RWPE2 (cell line): ENCODE measurements at regions not wholly inside any gene's neighbourhood (a gene's known extent, or its start where the extent isn't known, plus 50 kb on each side); places are given as distances from the start of the nearest gene placed in this dataset.

Experiments used
- ATAC-seq: fragments of 200-7000 bp; cut with Tn5 transposase; 3 replicates; pipeline ENCODE4 v1.9.1; 2021; ENCODE audit warnings: low read depth
- DNase-seq: peaks from one replicate; pipeline ENCODE4 v3.0.0-alpha.2; 2020; ENCODE audit warnings: low spot score
- H3K27ac ChIP-seq: fragments of 450-650 bp; 2 replicates; pipeline ENCODE4 v1.5.1; 2017; ENCODE audit warnings: mild to moderate bottlenecking; ENCODE audit not compliant: poor library complexity, severe bottlenecking
- H3K27me3 ChIP-seq: fragments of 250-450 bp; sonication (Bioruptor Pico); 2 replicates; pipeline ENCODE4 v1.5.1; 2021; ENCODE audit warnings: mild to moderate bottlenecking, moderate library complexity; ENCODE audit not compliant: insufficient read depth, poor library complexity, severe bottlenecking
- H3K36me3 ChIP-seq: fragments of 250-450 bp; sonication (Bioruptor Pico); 2 replicates; pipeline ENCODE4 v1.5.1; 2020; ENCODE audit warnings: low read depth, mild to moderate bottlenecking, moderate library complexity
- H3K4me1 ChIP-seq: fragments of 250-450 bp; sonication (Bioruptor Pico); 2 replicates; pipeline ENCODE4 v1.5.1; 2021; ENCODE audit warnings: mild to moderate bottlenecking, moderate library complexity; ENCODE audit not compliant: insufficient read depth, poor library complexity, severe bottlenecking
- H3K4me3 ChIP-seq: fragments of 250-450 bp; sonication (Bioruptor Pico); 2 replicates; pipeline ENCODE4 v1.5.1; 2021; ENCODE audit warnings: mild to moderate bottlenecking, moderate library complexity; ENCODE audit not compliant: severe bottlenecking
- H3K9me3 ChIP-seq: fragments of 250-450 bp; sonication (Bioruptor Pico); 2 replicates; pipeline ENCODE4 v1.5.1; 2021; ENCODE audit warnings: mild to moderate bottlenecking, moderate library complexity; ENCODE audit not compliant: severe bottlenecking
- TF ChIP-seq, protein P1 (sequence below): fragments of 450-650 bp; IDR thresholded peaks from one replicate; pipeline ENCODE4 v1.5.1; 2017; ENCODE audit warnings: mild to moderate bottlenecking, moderate library complexity; ENCODE audit not compliant: poor library complexity, severe bottlenecking

DNA sequence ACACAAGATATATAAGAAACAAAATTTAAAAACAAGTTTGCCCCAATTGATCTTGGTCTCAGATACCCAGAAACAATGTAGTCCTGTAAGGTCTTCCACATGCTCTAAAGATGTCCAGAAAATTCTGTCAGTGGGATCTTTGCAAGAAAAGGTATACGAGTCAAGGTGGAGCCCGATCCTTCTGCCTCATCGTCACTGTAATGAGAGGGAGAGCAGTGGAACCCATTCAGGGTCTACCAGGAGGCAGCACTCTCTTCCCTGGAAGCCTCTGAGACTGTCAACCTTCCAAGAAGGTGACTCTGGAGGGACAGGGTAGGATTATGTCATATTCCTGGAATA is 112.8 kb downstream of the JCAD start:
- Histone ChIP-seq H3K4me3 (no peak overlapping the region), H3K4me1 (peaks cover 61% of the 10 kb centered on the region), H3K36me3 (no peaks in the 10 kb centered on the region), H3K27me3 (no peaks in the 10 kb centered on the region), H3K9me3 (no peaks in the 10 kb centered on the region), H3K27ac (peak overlapping the region; percentile 100)
- ATAC-seq (no peak), DNase-seq (no peak)
- TF ChIP-seq, protein P1, sequence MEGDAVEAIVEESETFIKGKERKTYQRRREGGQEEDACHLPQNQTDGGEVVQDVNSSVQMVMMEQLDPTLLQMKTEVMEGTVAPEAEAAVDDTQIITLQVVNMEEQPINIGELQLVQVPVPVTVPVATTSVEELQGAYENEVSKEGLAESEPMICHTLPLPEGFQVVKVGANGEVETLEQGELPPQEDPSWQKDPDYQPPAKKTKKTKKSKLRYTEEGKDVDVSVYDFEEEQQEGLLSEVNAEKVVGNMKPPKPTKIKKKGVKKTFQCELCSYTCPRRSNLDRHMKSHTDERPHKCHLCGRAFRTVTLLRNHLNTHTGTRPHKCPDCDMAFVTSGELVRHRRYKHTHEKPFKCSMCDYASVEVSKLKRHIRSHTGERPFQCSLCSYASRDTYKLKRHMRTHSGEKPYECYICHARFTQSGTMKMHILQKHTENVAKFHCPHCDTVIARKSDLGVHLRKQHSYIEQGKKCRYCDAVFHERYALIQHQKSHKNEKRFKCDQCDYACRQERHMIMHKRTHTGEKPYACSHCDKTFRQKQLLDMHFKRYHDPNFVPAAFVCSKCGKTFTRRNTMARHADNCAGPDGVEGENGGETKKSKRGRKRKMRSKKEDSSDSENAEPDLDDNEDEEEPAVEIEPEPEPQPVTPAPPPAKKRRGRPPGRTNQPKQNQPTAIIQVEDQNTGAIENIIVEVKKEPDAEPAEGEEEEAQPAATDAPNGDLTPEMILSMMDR, result no peak

DNA sequence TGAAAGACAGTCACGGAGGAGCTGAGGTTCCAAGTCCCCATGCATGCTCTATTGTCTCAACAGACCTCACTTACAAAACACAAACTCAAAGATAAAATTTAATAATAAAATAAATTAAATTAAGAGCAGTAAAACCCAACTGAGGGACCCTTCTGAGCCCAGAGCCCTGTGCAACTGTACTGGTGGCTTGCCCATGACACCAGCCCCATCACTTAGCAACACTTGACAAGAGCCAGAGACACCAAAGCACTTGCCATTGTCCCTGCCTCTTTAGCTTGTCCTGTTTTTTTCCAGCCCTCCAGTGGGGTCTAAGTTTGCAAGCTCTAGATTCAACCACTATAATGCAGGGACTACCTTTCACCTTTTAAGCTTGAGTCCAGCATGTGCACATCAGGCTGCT is 117.9 kb downstream of the JCAD start:
- TF ChIP-seq, protein P1, result no peak
- H3K4me1 ChIP-seq, result peaks cover 12% of the 10 kb centered on the region
- DNase-seq, result no peak
- ATAC-seq, result no peak
- no peaks in the 10 kb centered on the region for H3K27me3 ChIP-seq
- no peak overlapping the region for H3K4me3 ChIP-seq
- no peaks in the 10 kb centered on the region for H3K36me3 ChIP-seq
- H3K9me3 ChIP-seq, result no peaks in the 10 kb centered on the region
- no peak overlapping the region for H3K27ac ChIP-seq

DNA sequence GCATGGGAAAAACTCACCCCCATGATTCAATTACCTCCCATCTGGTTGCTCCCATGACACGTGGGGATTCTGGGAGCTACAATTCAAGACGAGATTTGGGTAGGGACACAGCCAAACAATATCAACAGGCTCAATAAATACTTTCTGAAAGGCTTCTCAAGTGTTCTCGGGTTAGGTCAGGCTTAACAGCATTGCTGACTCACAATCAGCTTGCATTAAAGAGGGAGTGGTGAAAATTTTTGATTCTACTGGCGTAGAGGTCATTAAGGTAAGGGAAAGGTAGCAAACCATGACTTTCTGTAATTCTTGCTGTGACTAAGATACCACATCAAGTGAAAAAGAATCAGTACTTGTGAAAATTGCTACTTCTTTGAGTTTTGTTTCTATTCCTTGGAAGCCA is 126.4 kb downstream of the JCAD start:
- Histone ChIP-seq H3K27ac (no peak overlapping the region), H3K4me1 (no peaks in the 10 kb centered on the region), H3K9me3 (peaks cover 3% of the 10 kb centered on the region), H3K36me3 (no peaks in the 10 kb centered on the region), H3K4me3 (no peak overlapping the region), H3K27me3 (no peaks in the 10 kb centered on the region)
- ATAC-seq, result no peak
- no peak for DNase-seq
- TF ChIP-seq, protein P1, result no peak

DNA sequence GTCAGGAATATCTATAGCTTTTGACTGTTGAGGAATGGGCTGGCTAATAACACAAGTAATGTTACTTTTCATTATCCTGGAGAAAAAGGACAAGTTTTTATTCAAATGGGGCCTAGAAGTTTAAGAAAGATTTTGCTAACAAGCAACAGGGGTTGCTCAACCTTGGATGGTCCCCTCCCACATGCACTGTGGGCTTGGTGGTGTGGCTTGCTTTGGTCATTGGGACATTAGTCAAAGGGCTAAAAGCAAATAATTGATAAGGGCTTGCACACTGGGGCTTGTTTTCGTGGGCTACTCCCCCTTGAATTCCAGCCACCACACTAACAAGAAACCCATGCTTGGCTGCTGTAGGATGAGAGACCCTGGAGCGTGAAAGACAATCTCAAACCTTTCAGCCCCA is 127.6 kb downstream of the JCAD start:
- DNase-seq, result no peak
- H3K9me3 ChIP-seq, result peaks cover 3% of the 10 kb centered on the region
- H3K4me1 ChIP-seq, result no peaks in the 10 kb centered on the region
- no peak overlapping the region for H3K27ac ChIP-seq
- H3K27me3 ChIP-seq, result no peaks in the 10 kb centered on the region
- H3K36me3 ChIP-seq, result no peaks in the 10 kb centered on the region
- no peak for ATAC-seq
- TF ChIP-seq, protein P1, result no peak
- no peak overlapping the region for H3K4me3 ChIP-seq

DNA sequence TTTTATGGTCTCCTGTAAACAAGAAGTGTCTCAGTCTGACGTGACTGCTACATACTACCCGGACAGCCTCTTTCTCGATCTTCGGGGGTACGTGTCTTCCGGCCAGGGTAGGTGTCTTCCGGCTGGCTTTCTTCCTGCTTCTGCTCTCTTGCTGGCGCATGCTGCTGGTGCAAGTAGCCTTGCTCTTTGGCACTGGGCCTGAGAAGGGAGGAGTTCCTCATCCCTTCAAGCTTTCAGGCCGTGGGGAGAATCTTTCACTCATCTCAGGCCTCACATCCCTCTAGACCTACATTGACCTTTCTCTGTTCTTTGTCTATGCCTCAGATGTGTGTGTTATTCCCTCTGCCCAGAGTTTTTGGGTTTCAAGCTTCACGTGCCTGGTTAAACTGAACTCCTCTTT is 130.4 kb downstream of the JCAD start:
- ATAC-seq, result no peak
- H3K27me3 ChIP-seq, result no peaks in the 10 kb centered on the region
- DNase-seq, result no peak
- peaks cover 3% of the 10 kb centered on the region for H3K9me3 ChIP-seq
- H3K4me1 ChIP-seq, result no peaks in the 10 kb centered on the region
- H3K36me3 ChIP-seq, result no peaks in the 10 kb centered on the region
- H3K27ac ChIP-seq, result no peak overlapping the region
- H3K4me3 ChIP-seq, result no peak overlapping the region
- TF ChIP-seq, protein P1, result no peak
